WTC11 (cell line): ENCODE measurements at regions not wholly inside any gene's neighbourhood (a gene's known extent, or its start where the extent isn't known, plus 50 kb on each side); places are given as distances from the start of the nearest gene placed in this dataset.
"Not testable (repeated sequence)": the region's sequence is repeated elsewhere in the genome, so short reads cannot be mapped to it uniquely, and the experiment has no call there.

ENCODE experiments used
- CTCF ChIP-seq: fragments of 200-600 bp; IDR thresholded peaks from 2 replicates; pipeline ENCODE4 v1.8.0; 2022; ENCODE audit warnings: antibody characterized with exemption
- ETV6 ChIP-seq: sonication (generic); formaldehyde crosslinking; IDR thresholded peaks from 2 replicates; pipeline ENCODE4 v1.8.1; 2022; ENCODE audit warnings: mild to moderate bottlenecking, missing genetic modification reagents

DNA sequence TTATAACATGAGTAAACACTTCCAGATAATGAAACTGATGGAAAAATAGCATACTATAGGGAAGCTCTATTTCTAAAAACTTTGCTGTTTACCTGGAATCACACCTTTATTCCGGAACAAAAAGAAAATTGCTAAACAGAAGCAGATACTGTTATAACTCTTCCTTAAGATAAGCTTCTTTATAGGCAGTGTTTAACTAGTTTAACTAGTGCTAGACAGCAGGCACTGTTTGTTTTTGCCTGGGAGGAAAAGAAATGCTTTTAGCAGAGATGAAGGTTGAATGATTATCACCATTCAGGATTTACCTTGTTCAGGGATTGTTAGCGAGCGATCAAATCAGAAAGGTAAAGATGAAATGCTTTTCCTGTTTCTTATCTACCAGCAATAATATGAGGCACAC lies 54.7 kb upstream of the PDPR start:
- TF ChIP-seq ETV6, CTCF: not testable (repeated sequence)
